DMS79 treated with DMSO at 0.1 percent for 48 hours (cell line): ENCODE measurements at regions not wholly inside any gene's neighbourhood (a gene's known extent, or its start where the extent isn't known, plus 50 kb on each side); places are given as distances from the start of the nearest gene placed in this dataset.

ENCODE experiments used
- DNase-seq: peaks from one replicate; lab custom pipeline; 2025; lab: John Stamatoyannopoulos, UW

DNA sequence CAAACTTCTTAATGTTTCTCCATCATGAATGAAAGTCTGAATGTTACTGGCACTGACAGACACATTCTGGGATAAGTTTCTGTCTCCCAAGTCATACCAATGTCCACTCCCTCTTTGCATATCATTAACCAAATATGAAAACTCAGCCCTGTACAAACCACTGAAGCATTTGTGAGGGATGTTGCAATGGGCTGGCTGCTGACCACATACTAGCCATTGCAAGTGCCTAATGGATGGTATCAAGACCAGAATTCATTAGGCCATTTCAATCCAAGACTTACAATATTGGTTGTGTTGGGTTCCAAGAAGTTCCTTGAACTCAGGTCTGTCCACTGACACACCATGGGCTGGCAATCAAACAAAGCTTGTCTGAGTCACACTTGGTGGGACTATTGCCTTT lies 73.8 kb downstream of the CBLN2 start:
- DNase-seq: no peak

DNA sequence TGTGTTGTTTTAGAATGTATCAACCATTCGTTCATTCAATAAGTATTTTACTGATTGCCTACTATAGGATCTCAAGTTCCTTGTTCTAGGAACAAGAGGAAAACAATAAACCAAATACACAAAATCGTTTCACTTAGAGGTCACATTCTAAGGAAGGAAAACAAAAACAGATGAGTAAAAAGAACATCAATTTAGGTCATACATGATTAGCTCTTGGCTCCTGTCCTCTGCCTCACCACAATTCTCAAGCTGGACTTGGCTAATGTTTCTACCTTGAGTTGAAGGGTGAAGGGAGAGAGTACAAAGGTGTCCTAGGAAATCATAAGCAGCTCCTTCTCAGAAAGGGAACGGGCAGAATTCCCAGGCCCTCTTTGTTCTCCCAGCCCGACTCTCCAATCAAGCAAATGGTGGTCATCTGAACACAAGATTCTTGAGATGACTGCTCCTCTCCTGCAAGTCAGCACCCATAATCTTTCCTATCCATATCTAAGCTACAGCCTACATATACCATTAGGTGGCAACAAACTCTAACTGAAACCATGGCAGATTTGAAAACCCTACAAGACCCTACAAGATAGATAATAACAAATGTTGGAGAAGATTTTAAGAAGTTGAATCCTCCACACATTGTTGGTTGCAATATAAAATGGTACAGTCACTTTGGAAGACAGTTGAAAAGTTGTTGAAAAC lies 76.0 kb downstream of the CBLN2 start:
- no peak for DNase-seq

- DNase-seq: peak; percentile 29
Observed at GRCh38 chr18:72460210-72460680, 83.9 kb downstream of the CBLN2 start.

DNA sequence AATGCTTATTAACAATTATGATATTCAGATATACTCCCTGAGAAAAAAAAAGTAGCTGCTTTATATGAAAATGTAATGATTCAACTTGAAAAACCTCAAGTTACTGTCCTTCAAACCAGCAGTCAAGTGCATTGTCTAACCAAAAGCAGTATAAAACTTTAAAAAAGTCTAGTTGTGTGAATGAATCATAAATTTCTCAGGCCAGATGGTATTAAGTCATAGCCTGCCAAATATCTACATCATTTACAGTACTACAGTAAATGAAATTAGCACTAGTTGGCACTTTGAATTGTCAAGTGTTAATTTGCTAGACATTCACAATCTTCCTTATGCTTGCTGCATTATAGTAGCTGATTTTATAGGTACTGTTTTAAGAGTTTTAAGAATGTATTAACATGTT lies 85.9 kb downstream of the CBLN2 start:
- DNase-seq: no peak

- no peak for DNase-seq
Observed at GRCh38 chr18:72456802-72457201, 87.3 kb downstream of the CBLN2 start.

- DNase-seq: no peak
Observed at GRCh38 chr18:72452328-72452727, 91.8 kb downstream of the CBLN2 start.

- DNase-seq: no peak
Observed at GRCh38 chr18:72444798-72445155, 99.4 kb downstream of the CBLN2 start.

DNA sequence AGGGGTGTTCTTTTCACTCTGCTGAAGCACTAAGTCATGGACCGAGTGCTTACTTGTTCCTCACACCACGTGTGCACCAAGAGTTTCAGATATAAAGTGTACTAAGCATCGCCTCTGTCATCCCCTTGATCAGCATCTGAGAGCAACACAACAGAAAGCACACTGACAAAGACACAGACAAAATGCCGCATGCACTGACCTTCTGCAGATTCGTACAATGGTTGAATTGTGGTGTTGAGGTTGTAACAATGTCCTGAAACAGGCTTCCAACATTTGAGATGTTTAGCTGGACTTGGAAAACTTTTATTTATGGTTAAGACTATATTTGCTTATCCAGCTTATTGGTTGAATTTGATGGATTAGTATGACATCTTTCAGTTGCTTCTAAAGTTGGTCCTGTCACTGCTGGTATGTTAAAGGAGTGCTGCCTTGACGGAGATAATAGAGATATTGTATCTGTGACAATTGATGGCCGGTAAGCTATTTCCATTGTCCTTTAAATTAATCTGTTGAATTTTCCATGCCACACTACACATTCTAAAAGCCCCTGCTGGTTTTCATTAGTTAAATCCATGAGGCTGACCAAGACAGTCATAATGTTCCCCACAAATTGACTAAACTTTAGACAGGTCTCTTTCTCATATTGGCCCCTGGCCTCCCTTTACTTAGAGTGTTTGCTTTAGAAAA lies 99.9 kb downstream of the CBLN2 start:
- DNase-seq: no peak

GRCh38 chr18:72436401-72436800 lies 107.7 kb downstream of the CBLN2 start:
- no peak for DNase-seq

- DNase-seq: no peak
Observed at GRCh38 chr18:72433756-72434155, 110.4 kb downstream of the CBLN2 start.

- no peak for DNase-seq
Observed at GRCh38 chr18:72427721-72428120, 116.4 kb downstream of the CBLN2 start.

DNA sequence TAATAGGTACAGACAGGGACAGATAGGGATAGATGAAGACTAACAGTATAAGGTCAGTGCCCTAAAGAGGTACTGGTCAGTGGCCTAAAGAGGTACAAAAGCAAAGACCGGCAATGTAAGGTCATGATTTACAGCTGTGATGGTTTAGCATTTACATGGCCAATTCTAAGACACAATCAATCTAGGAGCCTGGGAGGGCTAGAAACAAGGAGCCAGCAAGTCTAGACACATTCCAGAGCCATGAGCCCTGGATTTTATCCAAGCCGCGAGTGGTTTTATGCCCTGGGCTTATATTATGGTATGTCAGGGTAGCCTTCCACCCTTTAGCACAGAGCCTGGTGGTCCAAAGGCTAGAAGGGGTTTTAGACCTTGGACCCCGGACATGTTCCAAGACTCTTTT lies 124.2 kb downstream of the CBLN2 start:
- DNase-seq: no peak

GRCh38 chr18:72412927-72413326 lies 131.2 kb downstream of the CBLN2 start:
- no peak for DNase-seq

GRCh38 chr18:72411261-72411660 lies 132.9 kb downstream of the CBLN2 start:
- no peak for DNase-seq

DNA sequence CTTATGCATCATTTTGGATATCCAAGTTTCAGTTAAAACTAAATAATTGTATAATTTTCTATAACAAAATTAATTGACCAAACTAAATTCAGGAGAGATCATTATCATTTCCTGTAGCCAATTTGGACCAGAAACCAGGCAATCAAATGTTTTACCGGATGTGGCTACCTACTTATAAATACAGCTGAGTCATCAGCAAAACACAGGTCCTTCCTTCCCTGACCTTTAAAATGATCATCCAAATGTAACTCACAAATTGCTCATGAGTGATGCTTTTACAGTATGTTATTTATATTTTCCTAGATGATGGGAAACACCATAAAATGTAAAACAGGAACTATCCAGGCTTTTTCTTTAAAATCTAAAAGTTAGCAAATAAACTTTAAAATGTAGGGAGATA lies 133.7 kb downstream of the CBLN2 start:
- DNase-seq: no peak

DNA sequence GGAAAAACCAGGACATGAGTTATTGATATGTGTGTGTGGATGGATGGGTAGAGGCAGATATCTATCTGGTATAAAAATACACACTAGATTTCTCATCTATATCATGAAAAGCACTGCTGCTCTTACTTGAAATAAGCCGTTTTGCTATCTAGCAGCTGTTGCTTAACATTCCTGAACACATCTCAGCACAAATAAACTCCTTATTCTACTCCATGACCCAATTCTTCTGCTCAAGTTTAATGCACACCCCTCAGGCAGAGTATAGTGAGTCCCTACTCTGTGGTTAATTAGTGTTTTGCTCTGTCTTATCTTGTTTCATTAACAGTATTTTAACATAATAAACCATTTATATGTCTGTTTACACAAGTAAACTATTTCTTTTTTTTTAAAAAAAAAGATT lies 134.2 kb downstream of the CBLN2 start:
- DNase-seq: no peak

GRCh38 chr18:72407048-72407447 lies 137.1 kb downstream of the CBLN2 start:
- DNase-seq: no peak

GRCh38 chr18:72391951-72392350 lies 152.2 kb downstream of the CBLN2 start:
- DNase-seq: no peak

DNA sequence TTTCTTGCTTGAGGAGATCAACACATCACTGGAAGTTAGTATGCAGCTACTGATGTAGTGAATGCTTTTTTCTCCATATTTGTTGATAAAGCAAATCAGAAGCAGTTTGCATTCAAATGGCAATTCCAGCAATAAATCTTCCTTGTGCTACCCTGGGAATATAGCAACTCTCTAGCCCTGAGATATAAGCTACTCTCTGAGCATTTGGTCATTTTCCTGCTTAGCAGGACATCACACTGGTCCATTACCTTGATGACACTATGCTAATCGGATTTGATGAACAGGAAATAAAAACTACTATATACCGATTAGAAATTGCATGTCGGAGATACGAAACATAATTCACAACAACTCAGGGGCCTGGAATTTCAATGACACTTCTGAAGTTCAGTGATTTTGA lies 152.7 kb downstream of the CBLN2 start:
- no peak for DNase-seq

- no peak for DNase-seq
Observed at GRCh38 chr18:72378016-72378415, 166.1 kb downstream of the CBLN2 start.

DNA sequence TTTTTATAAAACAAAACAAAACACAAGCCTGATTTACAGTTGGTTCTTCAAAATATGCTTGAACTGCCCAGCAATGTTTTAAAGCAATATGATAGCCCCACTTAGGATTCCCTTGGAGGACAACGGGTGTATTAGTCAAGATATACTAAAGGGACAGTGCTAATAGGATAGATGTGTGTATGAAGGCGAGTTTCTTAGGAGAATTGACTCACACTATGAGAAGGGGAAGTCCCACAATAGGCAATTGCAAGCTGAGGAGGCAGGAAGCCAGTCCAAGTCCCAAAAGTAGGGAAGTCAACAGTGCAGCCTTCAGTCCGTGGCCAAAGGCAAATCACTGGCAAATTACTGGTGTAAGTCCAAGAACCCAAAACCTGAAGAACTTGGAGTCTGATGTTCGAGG lies 167.9 kb downstream of the CBLN2 start:
- DNase-seq: no peak

- DNase-seq: no peak
Observed at GRCh38 chr18:72375618-72376017, 168.5 kb downstream of the CBLN2 start.

GRCh38 chr18:72372076-72372475 lies 172.1 kb downstream of the CBLN2 start:
- DNase-seq: no peak

- no peak for DNase-seq
Observed at GRCh38 chr18:72368308-72368707, 175.8 kb downstream of the CBLN2 start.
